HL-60 (cell line): ENCODE measurements at regions not wholly inside any gene's neighbourhood (a gene's known extent, or its start where the extent isn't known, plus 50 kb on each side); places are given as distances from the start of the nearest gene placed in this dataset.

ENCODE experiments used
- CTCF ChIP-seq: IDR thresholded peaks from one replicate; pipeline ENCODE4 v1.5.1; 2011; ENCODE audit warnings: low read length, control low read depth, inconsistent platforms; ENCODE audit not compliant: insufficient read depth
- SPI1 ChIP-seq: IDR thresholded peaks from 2 replicates; pipeline ENCODE4 v1.6.1; 2012; ENCODE audit warnings: low read depth, mild to moderate bottlenecking, borderline replicate concordance

GRCh38 chr12:3966376-3966775, 93.2 kb upstream of the PARP11 start:
- TF ChIP-seq CTCF, result no peak
- TF ChIP-seq SPI1, result no peak
